NCI-H82 (cell line): ENCODE measurements at regions not wholly inside any gene's neighbourhood (a gene's known extent, or its start where the extent isn't known, plus 50 kb on each side); places are given as distances from the start of the nearest gene placed in this dataset.

Source experiments
- DNase-seq: peaks from one replicate; lab custom pipeline; 2025; lab: John Stamatoyannopoulos, UW

- no peak for DNase-seq
These were observed 131.4 kb upstream of the LINGO1 start for GRCh38 chr15:77764095-77764494.

- DNase-seq, result no peak
These were observed 130.1 kb upstream of the LINGO1 start for GRCh38 chr15:77762747-77763355.

GRCh38 chr15:77759896-77760592, 127.3 kb upstream of the LINGO1 start:
- no peak for DNase-seq

GRCh38 chr15:77753939-77754338, 121.2 kb upstream of the LINGO1 start:
- DNase-seq, result no peak

GRCh38 chr15:77753281-77753873, 120.7 kb upstream of the LINGO1 start:
- no peak for DNase-seq

- no peak for DNase-seq
These were observed 117.4 kb upstream of the LINGO1 start for GRCh38 chr15:77749998-77750540.

GRCh38 chr15:77749236-77749997, 116.7 kb upstream of the LINGO1 start:
- no peak for DNase-seq

GRCh38 chr15:77748078-77749064, 115.7 kb upstream of the LINGO1 start:
- DNase-seq, result peak; percentile 28

- peak; percentile 40 for DNase-seq
These were observed 114.7 kb upstream of the LINGO1 start for GRCh38 chr15:77747175-77748077.

GRCh38 chr15:77746254-77747174, 113.8 kb upstream of the LINGO1 start:
- DNase-seq, result no peak

GRCh38 chr15:77744398-77744797, 111.7 kb upstream of the LINGO1 start:
- no peak for DNase-seq

- no peak for DNase-seq
These were observed 109.9 kb upstream of the LINGO1 start for GRCh38 chr15:77742570-77742969.

GRCh38 chr15:77742127-77742526, 109.4 kb upstream of the LINGO1 start:
- no peak for DNase-seq

- no peak for DNase-seq
These were observed 108.4 kb upstream of the LINGO1 start for GRCh38 chr15:77741106-77741505.

GRCh38 chr15:77739591-77740378, 107.1 kb upstream of the LINGO1 start:
- DNase-seq, result no peak

- no peak for DNase-seq
These were observed 106.0 kb upstream of the LINGO1 start for GRCh38 chr15:77738441-77739302.

GRCh38 chr15:77738038-77738370, 105.3 kb upstream of the LINGO1 start:
- DNase-seq, result no peak
